LNCaP clone FGC (cell line): ENCODE measurements at regions not wholly inside any gene's neighbourhood (a gene's known extent, or its start where the extent isn't known, plus 50 kb on each side); places are given as distances from the start of the nearest gene placed in this dataset.

ENCODE experiments used
- DNase-seq: peaks from one replicate; pipeline ENCODE4 v3.0.0-alpha.2; 2011; ENCODE audit warnings: low read depth
- H3K4me3 ChIP-seq: 2 replicates; pipeline ENCODE4 v1.5.1; 2011; ENCODE audit warnings: mild to moderate bottlenecking, low read depth, low read length, control low read depth
- TF ChIP-seq, protein P1 (sequence below): IDR thresholded peaks from 2 replicates; pipeline ENCODE4 v1.5.1; 2012; ENCODE audit warnings: mild to moderate bottlenecking; ENCODE audit not compliant: control insufficient read depth, insufficient read depth; ENCODE audit errors: extremely low read depth

DNA sequence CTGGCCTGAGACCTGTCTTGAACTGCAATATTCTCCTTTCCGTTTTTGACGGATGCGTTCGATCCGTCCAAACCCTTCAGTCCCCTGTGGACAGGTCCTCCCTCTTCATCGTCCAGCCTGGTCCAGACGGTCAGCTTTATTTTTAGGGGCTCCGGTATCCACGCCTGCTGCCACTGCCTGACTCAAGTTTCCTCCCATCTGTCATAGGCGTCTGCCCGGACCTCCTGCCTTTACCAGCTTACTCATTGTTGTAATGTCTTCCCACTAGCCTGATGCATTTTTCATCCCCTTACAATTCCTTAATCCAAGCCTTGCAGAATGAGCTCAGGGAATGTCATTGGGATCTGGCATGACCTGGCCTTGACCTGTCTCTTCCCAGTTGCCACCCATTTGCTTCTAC, 145.8 kb downstream of the TENT4A start:
- H3K4me3 ChIP-seq = no peak overlapping the region
- TF ChIP-seq, protein P1, sequence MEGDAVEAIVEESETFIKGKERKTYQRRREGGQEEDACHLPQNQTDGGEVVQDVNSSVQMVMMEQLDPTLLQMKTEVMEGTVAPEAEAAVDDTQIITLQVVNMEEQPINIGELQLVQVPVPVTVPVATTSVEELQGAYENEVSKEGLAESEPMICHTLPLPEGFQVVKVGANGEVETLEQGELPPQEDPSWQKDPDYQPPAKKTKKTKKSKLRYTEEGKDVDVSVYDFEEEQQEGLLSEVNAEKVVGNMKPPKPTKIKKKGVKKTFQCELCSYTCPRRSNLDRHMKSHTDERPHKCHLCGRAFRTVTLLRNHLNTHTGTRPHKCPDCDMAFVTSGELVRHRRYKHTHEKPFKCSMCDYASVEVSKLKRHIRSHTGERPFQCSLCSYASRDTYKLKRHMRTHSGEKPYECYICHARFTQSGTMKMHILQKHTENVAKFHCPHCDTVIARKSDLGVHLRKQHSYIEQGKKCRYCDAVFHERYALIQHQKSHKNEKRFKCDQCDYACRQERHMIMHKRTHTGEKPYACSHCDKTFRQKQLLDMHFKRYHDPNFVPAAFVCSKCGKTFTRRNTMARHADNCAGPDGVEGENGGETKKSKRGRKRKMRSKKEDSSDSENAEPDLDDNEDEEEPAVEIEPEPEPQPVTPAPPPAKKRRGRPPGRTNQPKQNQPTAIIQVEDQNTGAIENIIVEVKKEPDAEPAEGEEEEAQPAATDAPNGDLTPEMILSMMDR = no peak
- no peak for DNase-seq

DNA sequence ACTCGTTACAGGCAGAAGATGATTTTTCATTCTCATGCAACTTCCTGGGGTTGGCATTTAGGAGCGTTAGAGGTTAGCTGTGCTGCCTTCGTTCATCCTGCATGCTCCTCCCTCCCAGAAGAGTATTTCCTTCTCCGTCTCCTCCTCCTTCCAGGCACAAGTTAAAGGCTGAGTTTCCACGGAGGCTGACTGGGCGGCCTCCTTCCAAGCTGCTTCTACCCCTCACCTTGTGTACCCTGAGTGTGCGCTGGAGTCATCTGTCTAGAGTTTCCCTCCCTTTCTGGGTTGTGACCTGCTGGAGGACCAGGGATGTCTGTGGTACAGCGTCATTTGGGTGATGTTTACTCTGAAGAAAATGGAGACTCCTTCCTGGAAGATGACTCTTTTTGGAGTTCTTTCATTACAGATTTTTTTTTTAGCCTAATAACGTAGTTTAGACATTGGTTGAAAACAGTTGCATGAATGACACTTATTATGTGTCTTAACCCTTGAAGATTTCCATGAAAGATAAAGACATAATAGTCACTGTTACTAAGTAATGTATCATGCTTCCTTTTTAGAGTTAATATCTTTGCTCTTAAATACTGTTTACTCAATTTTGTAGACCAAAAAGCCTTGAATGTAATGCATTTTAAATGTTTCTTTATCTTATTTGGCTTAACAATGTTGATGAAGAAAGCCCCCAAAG, 146.9 kb downstream of the TENT4A start:
- no peak overlapping the region for H3K4me3 ChIP-seq
- TF ChIP-seq, protein P1 = no peak
- no peak for DNase-seq

DNA sequence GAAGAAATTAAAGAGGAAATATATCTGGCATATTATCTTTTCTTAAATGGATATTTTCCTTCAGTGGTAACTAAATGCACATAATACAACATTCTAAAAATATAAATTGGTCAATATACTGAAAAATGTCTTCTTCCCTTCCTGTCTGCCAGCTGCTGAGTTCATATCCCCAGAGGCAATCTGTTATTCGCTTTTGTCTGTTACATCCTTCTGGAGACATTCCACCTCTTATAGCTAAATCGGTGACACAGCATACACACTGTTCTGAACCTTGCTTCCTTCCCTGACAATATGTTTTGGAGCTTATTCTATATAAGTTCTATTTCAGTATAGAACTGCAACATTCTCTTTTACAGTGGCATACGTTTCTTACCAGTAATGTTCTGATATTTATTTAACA, 147.8 kb downstream of the TENT4A start:
- TF ChIP-seq, protein P1 = no peak
- H3K4me3 ChIP-seq = no peak overlapping the region
- no peak for DNase-seq

DNA sequence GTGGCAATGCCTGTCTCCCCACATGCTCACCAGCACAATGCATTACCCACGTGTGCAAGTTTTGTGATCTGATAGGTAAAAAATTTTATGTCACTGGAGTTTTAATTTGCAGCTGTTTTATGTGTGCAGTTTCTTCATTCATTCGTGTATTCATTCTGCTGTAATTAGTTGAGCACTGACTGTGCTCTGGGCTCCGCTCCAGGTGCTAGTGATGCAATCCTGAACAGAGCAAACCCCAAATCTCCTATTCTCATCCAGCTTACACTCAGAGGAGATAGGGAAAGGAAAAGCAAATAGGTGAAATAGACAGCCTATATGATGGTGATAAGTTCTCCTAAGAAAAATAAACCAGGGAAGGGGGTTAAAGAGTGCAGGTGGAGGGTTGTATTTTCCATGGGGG, 148.4 kb downstream of the TENT4A start:
- DNase-seq = no peak
- TF ChIP-seq, protein P1 = no peak
- no peak overlapping the region for H3K4me3 ChIP-seq

DNA sequence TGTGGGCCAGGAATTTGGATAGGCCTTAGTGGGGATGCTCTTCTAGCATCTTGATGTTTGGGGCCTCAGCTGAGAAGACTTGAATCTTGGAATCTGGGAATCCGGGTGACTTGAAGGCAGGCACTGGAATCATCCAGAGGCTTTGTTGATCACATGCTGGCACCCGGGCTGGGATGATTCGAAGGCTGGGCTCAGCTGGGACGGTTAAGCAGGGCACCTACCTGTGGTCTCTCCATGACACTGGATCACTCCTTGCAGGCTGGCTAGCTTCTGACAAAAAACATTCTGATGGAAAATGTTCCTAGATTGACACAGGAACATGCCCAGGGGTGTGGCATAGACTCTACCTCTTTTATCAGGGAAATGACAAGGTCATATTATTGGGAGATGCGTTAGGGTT, 149.1 kb downstream of the TENT4A start:
- H3K4me3 ChIP-seq = no peak overlapping the region
- DNase-seq = no peak
- TF ChIP-seq, protein P1 = no peak

DNA sequence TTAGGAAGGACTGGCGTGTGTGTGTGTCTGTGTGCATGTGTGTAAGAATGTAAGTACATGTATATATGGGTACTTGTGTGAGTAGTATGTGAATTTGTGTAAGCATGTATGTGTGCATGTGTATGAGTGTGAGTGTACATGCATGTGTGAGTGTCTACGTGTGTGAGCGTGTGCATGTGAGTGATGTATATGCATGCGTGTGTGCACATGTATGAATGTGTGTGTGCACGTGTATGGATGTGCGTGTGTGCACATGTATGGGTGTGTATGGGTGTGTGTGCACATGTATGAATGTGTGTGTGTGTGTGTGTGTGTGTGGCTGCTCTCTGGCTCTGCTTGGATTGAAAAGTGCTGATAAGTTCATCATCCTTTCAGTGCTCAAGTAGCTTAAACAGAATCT, 154.5 kb downstream of the TENT4A start:
- no peak for DNase-seq
- TF ChIP-seq, protein P1 = no peak
- no peak overlapping the region for H3K4me3 ChIP-seq

DNA sequence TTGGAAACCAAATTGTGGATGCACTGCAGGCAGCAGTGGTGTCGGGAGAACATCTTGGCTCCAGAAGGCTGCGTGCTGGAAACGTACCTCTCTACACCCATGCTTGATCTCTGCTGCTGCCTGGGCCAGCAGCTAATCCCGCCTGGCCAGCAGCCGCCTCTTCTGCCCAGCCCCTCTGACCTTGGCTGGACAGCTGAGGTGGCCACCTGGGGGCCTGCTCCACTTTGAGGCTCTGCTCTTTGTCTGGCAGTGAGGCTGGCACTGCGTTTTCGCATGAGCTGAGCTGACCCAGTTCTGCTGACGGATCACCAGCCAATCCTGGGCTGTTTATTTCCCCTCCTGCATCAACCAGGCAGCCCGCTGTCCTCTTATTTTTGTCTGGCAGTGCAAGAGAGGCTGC, 154.9 kb downstream of the TENT4A start:
- DNase-seq = no peak
- H3K4me3 ChIP-seq = no peak overlapping the region

More for the DNA sequence above, 154.9 kb downstream of the TENT4A start:
- TF ChIP-seq, protein P1 = no peak
